ENCODE measurements at regions not wholly inside any gene's neighbourhood (a gene's known extent, or its start where the extent isn't known, plus 50 kb on each side); places are given as distances from the start of the nearest gene placed in this dataset.

GRCh38 chr14:98101323-98101722 lies 1170.7 kb downstream of the BCL11B start:
- no peak for DNase-seq

- DNase-seq: no peak
Measured at GRCh38 chr14:98103705-98104104, 1168.3 kb downstream of the BCL11B start.

GRCh38 chr14:98109326-98109725 lies 1162.7 kb downstream of the BCL11B start:
- DNase-seq: no peak

GRCh38 chr14:98112194-98112780 lies 1159.7 kb downstream of the BCL11B start:
- DNase-seq: no peak

GRCh38 chr14:98114122-98114895 lies 1157.7 kb downstream of the BCL11B start:
- DNase-seq: no peak

GRCh38 chr14:98114946-98115345 lies 1157.1 kb downstream of the BCL11B start:
- DNase-seq: no peak

GRCh38 chr14:98118749-98119148 lies 1153.2 kb downstream of the BCL11B start:
- DNase-seq: no peak

- no peak for DNase-seq
Measured at GRCh38 chr14:98119739-98120138, 1152.3 kb downstream of the BCL11B start.

GRCh38 chr14:98120831-98121464 lies 1151.0 kb downstream of the BCL11B start:
- DNase-seq: no peak

- no peak for DNase-seq
Measured at GRCh38 chr14:98122527-98122926, 1149.5 kb downstream of the BCL11B start.

- no peak for DNase-seq
Measured at GRCh38 chr14:98130691-98131090, 1141.3 kb downstream of the BCL11B start.

GRCh38 chr14:98131406-98131805 lies 1140.6 kb downstream of the BCL11B start:
- no peak for DNase-seq

GRCh38 chr14:98133806-98134205 lies 1138.2 kb downstream of the BCL11B start:
- no peak for DNase-seq

- DNase-seq: no peak
Measured at GRCh38 chr14:98136012-98136789, 1135.8 kb downstream of the BCL11B start.

- no peak for DNase-seq
Measured at GRCh38 chr14:98137131-98138025, 1134.6 kb downstream of the BCL11B start.

- peak; percentile 50 for DNase-seq
Measured at GRCh38 chr14:98138666-98139065, 1133.3 kb downstream of the BCL11B start.

GRCh38 chr14:98140862-98141530 lies 1131.0 kb downstream of the BCL11B start:
- DNase-seq: no peak

- DNase-seq: no peak
Measured at GRCh38 chr14:98143566-98143965, 1128.4 kb downstream of the BCL11B start.

GRCh38 chr14:98144964-98145363 lies 1127.0 kb downstream of the BCL11B start:
- DNase-seq: no peak

GRCh38 chr14:98146416-98146815 lies 1125.6 kb downstream of the BCL11B start:
- no peak for DNase-seq

- DNase-seq: no peak
Measured at GRCh38 chr14:98154254-98154653, 1117.7 kb downstream of the BCL11B start.

GRCh38 chr14:98156411-98156810 lies 1115.6 kb downstream of the BCL11B start:
- DNase-seq: no peak

Data from suppressor macrophage treated with lipopolysaccharide for 4 hours (primary cell).